Choroid plexus epithelial cell (primary cell): ENCODE measurements at regions not wholly inside any gene's neighbourhood (a gene's known extent, or its start where the extent isn't known, plus 50 kb on each side); places are given as distances from the start of the nearest gene placed in this dataset.

Experiments used
- DNase-seq: peaks from one replicate; pipeline ENCODE4 v3.0.0-alpha.2; 2010; ENCODE audit warnings: low read depth
- H3K4me3 ChIP-seq: 2 replicates; pipeline ENCODE4 v1.5.1; 2011; ENCODE audit warnings: low read depth, mild to moderate bottlenecking, control low read depth, low read length, moderate library complexity
- TF ChIP-seq, protein P1 (sequence below): conservative IDR thresholded peaks from 2 replicates; pipeline ENCODE4 v1.5.1; 2011; ENCODE audit warnings: low read depth, mild to moderate bottlenecking, control low read depth, inconsistent platforms, low read length, moderate library complexity

- no peak overlapping the region for H3K4me3 ChIP-seq
- no peak for DNase-seq
- TF ChIP-seq, protein P1, sequence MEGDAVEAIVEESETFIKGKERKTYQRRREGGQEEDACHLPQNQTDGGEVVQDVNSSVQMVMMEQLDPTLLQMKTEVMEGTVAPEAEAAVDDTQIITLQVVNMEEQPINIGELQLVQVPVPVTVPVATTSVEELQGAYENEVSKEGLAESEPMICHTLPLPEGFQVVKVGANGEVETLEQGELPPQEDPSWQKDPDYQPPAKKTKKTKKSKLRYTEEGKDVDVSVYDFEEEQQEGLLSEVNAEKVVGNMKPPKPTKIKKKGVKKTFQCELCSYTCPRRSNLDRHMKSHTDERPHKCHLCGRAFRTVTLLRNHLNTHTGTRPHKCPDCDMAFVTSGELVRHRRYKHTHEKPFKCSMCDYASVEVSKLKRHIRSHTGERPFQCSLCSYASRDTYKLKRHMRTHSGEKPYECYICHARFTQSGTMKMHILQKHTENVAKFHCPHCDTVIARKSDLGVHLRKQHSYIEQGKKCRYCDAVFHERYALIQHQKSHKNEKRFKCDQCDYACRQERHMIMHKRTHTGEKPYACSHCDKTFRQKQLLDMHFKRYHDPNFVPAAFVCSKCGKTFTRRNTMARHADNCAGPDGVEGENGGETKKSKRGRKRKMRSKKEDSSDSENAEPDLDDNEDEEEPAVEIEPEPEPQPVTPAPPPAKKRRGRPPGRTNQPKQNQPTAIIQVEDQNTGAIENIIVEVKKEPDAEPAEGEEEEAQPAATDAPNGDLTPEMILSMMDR: no peak
Observed at GRCh38 chr2:7724336-7724735, 807.1 kb downstream of the RNF144A start.

DNA sequence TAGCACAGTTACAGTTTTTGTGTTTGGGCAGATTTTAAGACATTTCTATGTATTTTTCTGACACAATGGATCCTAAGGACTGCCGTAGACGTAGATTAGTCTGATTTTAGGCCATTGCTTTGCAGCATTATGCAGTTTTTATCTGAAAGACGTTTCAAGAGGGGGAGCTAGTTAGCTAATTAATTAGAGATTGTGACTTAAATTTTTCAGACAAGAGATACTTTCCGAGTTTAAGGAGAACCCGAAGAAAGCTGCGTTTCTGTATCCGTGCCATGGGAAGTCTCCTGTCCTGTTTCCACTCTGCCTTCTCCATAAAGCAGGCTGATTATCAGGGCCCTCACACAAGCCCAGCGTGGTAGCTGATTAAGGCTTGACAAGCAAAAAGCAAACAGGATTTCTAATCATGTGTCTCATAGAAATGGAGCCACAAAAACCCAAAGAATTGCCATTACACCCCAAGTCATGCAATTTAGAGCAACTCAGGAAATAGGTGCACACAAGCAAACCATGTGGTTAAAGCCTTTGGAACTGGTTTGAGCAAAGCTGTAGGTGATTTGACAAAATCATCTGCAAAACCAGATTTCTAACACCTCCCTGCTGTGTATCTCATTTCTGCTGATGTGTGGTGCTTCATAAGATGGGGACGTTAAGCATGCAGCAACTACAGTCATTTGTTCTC lies 808.1 kb downstream of the RNF144A start:
- DNase-seq: peak; percentile 35
- H3K4me3 ChIP-seq: no peak overlapping the region
- TF ChIP-seq, protein P1: no peak

DNA sequence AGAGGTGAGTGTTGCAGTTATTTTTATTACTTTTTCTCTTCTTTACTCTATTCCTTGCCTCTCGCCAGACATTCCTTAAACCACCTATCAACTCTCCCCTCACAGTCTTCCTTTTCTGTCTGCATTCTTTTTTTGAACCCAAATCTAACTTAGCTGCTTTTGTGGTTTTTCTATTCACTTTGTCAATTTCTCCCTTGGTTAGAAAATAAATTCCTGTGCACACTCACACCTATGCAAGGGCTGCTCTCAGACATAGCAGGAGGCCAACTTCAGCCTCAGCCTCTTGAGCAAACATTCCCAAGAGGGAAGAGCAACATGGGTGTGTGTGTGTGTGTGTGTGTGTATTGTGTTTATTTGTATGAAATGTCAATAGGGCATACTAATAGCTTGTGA lies 808.6 kb downstream of the RNF144A start:
- DNase-seq: peak; percentile 5
- TF ChIP-seq, protein P1: no peak
- no peak overlapping the region for H3K4me3 ChIP-seq

GRCh38 chr2:7726989-7727388 lies 809.8 kb downstream of the RNF144A start:
- H3K4me3 ChIP-seq: no peak overlapping the region

GRCh38 chr2:7728388-7728787 lies 811.2 kb downstream of the RNF144A start:
- no peak for DNase-seq
- TF ChIP-seq, protein P1: no peak
- H3K4me3 ChIP-seq: no peak overlapping the region

More at GRCh38 chr2:7726989-7727388, 809.8 kb downstream of the RNF144A start:
- TF ChIP-seq, protein P1: no peak
- no peak for DNase-seq

GRCh38 chr2:7730449-7730848 lies 813.2 kb downstream of the RNF144A start:
- TF ChIP-seq, protein P1: no peak
- no peak overlapping the region for H3K4me3 ChIP-seq
- DNase-seq: no peak

GRCh38 chr2:7730990-7731389 lies 813.8 kb downstream of the RNF144A start:
- TF ChIP-seq, protein P1: no peak
- no peak overlapping the region for H3K4me3 ChIP-seq
- no peak for DNase-seq
